Hindlimb muscle (tissue), 1 donor: ENCODE measurements at regions not wholly inside any gene's neighbourhood (a gene's known extent, or its start where the extent isn't known, plus 50 kb on each side); places are given as distances from the start of the nearest gene placed in this dataset.

Experiments
- DNase-seq: peaks from one replicate; pipeline ENCODE4 v3.0.0-alpha.2; 2013

DNA sequence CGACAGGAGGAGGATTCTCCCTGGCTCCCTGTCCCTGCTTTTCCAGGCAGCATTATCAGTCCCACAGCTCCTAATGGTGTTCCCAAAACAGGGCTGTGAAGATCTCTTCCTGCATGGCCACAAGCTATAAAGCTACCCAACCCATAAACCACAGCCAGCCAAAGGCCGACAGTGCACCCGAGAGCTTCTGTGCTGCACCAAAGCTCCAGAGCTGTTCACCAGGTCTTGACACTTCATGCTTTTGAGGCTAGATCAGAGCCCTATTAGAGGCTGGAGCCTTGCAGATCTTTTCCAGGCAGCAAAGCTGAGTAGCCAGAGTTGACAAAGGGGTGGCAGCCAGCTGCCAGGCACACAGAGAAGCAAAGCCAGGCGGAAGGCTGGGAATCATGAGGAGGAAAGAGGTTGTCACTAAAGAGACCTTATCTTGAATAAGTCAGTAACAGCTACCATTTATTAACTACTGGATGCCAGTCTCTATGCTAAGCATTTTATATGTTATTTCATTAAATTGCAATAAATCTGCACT lies 180.4 kb downstream of the KATNAL1 start:
- DNase-seq, result no peak

DNA sequence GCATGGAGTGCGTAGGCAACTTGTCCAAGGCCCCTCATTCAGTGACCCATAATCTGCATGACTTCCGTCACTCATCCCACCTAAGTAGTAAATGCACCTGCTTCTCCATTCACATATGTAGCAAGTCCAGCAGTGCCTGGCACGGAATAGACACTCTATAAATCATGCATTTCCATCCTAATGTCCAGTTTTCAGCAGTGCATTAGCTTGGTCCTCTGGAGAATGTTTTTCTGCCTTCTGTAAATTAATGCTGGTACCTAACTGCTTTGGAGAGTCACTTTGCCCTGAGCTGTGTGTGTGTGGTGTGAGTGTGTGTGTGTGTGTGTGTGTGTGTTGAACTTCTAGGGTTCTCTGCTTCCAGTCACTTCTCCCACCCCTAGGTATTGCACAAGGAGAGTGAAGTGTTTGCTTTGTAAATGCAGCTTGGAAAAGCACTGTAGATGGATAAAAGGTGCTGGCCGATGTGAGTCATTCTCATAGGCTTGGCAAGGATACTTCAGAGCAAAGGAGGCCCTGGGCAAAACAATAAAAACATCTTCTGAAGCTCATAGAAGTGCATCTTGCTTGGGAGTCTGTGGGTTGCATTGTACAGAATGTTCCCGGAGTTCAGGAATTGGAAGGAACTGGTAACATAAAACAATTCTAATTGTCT lies 181.8 kb downstream of the KATNAL1 start:
- DNase-seq, result no peak

DNA sequence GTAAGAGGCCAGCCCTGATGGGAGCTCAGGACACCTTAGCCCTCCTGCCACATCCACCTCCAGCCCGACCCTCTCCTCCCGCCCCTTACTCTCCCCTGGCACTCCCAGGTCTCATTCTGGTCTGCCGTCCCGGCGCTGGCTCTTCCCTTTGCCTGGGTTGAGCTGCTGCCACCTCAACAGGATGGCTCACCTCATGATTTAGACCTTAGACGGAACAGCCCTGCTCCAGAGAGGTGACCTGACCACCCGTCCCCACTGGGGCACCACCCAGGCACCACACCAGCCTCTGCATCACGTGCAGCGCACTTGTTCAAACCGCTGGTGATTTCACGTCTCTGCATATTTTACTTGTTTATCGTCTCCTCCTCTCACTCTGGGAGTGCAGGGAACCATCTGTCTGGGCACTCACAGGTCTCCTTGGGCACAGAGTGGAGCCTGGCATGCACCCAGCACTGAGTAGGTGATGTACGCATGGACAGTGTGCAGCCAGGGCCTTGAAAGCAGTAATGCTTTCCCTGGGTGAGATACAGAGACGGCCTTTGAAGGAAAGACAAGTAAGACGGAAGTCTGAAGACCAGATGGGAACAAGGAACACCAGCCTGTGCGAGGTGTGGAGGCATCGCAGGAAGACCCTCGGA lies 183.1 kb downstream of the KATNAL1 start:
- DNase-seq, result no peak

DNA sequence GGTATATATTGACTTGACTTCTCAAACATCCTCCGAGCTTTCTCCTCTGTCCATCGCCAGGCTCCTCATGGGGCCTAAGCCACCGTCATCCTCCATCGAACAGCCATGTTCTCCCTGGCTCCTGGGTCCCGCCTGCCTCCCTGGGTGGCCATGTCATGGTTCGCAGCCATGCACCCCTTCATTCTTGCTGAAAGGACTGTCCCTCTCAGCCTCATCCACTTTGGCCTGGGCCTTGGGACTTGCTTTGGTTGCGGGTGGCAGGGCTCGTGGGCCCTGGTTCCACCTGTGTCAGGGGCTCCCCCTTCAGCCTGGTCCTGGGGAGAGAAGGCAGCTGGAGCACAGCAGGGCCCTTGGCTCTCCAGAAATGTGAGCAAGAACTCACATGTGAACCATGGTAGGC lies 183.8 kb downstream of the KATNAL1 start:
- no peak for DNase-seq

DNA sequence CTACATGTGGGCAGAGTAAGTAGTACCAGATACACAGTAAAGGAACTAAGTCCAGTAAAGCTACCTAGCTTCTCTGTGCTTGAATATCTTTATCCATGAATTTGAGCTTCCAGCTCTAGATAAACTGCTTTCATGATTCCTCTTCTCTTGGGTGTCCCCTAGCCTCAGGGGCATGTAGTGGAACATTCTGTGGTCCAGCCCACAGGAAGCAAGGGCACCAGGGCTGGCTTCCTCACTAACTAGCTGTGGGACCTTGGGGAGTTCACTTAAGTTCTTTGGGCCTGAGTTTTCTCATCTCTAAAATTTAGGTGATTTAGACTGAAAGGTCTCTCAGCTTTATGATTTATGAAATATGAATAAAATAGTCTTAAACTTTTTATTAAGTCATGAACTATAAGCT lies 185.7 kb downstream of the KATNAL1 start:
- DNase-seq, result no peak

DNA sequence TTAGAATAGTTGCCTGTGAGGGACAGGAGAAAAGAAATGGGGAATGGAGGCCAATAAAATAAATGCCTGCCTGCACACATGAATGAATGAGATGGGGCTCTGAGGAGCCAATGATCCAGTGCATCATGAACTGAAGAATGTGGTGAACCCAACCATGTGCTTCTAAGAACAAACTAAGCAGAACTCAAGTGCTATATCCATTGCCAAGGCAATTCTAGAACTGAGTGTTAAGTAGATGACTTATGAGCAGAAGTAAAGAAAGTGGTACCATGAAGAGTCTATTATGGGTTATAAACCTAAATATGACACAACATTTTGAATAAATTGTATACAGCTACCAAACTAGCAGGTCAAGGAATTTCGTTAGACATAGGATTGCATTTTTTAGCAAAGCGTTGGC lies 186.1 kb downstream of the KATNAL1 start:
- DNase-seq, result no peak

DNA sequence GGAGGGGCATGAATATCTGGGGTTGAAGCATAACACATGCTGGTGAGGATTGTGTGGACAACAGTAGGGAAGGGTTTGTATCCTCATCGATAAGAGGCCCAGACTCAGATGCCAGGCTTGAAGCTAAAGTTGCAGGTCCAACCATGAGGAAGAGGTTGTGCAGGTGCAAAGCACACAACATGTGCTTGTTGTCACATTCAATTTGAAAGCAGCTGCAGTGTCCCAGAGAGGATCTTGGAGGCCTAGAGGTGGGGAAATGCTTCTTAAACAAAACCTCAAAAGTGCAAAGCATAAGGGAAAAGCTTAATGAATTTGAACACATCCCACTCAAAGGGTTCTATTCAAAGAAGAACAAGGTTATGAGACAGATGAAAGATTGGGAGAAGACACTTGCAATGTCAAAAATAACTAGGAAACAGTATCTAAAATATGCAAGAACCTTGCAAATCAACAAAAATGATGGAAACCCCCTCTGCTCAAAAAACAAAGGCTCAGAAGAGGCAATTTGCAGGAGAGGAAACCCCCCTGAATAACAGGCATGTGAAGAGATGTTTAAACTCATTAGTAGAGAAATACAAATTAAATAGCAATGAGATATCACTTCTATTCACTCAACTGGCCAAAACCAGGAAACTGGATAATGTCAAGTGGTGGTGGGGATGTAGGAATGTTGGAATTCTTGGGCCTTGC lies 187.1 kb downstream of the KATNAL1 start:
- DNase-seq, result no peak

DNA sequence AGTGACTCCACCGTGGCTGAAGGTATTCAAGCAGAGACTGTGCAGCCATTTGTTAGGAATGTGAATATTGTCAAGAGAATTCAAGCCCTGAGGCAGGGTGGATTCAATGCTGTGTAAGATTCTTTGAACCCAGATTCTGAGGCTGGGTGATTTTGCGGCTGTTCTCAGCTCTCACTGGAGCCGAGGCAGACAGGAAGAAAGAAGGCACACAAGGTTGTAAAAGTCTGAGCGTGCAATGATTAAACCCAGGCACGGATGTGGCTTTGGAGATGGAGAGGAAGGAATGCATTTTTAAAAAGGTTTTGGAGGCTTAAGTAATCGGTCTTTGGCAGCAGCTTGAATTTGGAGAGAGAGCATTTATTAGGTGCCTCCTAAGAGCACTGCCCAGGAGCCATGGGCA lies 187.9 kb downstream of the KATNAL1 start:
- no peak for DNase-seq

DNA sequence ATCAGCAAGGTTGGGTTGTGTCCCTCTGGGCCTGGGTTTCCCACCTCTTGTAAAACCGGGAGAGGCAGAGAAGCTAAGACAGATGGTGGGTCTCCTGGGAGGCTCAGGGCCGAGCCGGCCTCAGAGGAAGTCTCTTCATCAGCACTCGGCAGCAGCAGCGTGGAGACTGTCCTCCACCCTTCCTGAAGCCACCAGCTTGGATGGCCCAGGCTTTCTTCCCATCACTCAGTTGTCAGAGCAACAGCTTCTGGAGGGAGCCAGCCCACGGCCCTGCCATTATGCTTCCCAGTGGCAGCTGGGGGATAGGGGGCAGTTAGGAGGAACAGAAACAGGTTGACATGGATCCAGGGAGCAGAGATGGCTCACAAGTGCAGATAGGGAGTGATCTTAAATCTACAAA lies 191.0 kb downstream of the KATNAL1 start:
- no peak for DNase-seq

DNA sequence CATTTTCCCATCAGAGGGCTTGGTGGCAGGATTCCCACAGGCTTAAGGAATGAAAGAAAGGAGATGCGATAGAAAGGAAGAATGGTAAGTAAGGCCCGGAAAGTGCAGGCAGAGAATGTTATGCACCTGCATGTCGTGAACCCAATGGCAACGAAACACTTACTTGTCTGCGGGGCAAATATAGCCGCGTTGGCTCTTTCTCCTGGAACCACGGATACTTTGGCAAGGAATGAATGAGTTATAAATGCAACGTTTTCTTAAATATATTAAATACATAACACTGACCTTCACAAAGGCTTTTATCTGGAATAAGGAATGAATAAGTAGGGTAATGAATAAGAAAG lies 192.1 kb downstream of the KATNAL1 start:
- DNase-seq, result no peak

DNA sequence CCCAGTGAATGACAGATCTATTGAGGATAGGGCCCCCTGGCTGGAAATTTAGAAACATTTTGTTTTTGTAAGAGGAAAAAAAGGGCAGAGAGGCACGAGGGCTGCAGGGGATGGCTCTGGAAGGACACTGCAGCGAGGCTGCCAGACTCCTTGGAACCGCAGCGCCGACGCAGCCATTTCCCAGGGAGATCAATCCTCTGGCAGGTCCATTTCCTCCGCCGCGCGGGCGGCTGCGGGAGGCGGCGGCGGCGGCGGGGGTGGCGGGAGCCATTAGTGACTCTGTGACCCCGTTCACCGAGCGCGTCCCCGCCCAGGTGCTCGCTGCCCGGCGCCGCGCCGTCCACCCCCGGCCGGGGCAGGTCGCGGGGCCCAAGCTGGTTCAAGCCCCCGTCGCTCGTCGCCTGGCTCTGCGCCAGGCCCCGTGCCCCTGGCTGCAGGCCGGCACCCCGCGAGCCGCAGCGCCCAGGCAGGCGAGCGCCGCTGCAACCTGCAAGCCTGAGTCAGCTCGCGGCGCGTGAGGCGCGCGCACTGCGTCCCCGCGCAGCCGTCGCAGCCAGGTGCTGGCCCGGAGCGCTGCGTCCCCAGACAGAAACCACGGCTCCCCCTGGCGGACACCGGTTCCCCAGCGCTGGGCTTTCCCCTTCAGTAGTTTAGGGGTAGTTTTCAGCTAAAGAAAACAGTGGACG lies 192.6 kb downstream of the KATNAL1 start:
- peak; percentile 91 for DNase-seq

DNA sequence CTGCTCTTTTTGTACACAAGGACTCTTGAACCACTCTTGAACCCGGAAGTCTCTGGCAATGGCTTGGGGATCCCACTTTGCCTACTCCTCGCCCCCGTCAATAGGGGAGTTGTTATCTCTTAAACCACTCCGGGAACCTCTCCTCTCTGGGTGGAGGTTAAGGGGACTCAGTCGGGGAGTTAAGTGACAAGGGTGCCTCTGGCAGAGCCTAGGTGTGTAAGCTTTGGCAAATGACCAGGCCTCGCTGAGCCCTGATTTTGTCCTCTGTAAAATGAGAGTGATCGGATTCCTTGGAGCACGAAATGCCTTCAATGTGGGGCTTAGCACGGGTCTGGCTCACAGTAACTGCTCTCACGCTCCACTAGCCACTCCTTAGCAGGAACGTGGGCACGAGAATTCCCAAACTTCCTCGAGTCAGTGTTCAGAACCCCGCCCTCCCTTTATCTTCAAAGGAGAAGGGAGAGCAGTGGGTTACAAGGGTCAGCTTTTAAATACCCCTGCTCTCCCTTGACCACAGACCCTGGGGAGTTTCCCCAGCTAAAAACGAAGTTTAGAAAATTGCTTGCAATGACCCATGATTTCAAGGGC lies 193.3 kb downstream of the KATNAL1 start:
- no peak for DNase-seq

DNA sequence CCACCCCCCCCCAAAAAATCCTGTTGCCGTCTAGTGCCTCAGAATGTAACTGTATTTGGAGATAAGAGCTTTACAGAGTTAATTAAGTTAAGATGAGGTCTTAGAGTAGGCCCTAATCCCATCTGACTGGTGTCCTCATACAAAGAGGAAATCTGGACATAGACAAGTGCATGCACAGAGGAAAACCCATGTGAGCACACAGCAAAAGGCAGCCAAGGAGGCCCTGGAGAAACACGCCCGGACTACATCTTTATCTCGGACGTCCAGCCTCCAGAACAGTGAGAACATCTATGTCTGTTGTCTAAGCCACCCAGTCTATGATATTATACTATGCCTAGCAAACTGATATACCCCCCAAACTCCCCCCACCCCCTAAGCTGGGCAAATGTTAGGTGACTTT lies 193.8 kb downstream of the KATNAL1 start:
- no peak for DNase-seq

DNA sequence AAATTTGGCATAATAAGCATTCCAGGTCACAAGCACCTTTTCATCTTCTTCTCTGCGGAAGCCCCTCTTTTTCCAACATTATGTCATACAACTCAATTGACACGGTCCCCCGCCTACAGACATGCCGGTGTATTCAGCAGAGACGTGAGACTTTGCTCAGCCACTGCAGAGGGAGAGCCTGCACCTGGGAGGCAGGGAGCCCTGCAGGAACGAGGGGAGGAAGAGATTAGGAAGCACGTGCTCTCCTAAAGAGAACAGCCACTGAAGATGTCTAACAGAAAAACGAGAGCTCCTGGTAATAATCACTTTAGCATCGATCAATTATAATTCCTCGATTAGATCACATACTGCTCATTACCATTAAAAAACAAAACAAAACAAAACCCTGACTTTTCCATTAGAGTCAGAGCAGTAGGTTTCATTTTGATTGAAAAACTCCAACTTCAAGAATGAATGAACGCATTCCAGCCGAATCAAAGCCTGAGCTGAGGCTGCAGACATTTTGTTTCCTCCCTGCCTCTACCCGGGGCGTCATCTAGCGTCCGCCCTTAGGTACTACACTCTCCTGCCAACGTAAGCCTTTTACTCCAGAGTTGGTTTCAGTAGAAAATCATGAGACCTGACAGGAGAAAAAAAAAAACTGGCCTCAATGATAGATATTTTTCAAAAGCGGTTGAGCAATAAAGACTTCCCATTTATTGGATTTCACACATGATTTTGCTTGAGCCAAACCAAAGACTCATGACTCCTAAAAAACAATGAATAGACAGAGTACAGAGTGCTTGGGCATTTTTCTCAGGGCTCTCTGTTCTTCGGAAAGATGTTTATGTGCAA lies 194.5 kb downstream of the KATNAL1 start:
- DNase-seq, result peak; percentile 82

DNA sequence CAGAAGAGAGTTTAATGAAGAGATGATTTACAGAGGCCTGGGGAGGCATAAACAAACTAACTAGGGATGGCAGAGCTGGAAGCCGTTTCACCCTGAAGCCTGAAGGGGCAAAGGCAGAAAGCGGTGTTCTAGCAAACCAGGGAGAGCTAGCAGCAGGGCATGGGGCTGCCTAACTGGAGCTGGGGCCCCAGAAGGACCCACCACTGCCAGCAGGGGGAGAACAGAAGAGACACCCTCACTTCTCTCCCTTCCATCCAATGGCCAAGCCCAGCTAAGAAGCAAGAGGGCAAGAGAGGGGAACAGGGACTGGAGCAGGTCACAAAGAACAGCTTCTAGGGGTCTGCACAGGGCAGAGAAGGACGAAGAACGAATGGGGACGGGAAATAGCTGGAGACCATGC lies 195.5 kb downstream of the KATNAL1 start:
- no peak for DNase-seq

DNA sequence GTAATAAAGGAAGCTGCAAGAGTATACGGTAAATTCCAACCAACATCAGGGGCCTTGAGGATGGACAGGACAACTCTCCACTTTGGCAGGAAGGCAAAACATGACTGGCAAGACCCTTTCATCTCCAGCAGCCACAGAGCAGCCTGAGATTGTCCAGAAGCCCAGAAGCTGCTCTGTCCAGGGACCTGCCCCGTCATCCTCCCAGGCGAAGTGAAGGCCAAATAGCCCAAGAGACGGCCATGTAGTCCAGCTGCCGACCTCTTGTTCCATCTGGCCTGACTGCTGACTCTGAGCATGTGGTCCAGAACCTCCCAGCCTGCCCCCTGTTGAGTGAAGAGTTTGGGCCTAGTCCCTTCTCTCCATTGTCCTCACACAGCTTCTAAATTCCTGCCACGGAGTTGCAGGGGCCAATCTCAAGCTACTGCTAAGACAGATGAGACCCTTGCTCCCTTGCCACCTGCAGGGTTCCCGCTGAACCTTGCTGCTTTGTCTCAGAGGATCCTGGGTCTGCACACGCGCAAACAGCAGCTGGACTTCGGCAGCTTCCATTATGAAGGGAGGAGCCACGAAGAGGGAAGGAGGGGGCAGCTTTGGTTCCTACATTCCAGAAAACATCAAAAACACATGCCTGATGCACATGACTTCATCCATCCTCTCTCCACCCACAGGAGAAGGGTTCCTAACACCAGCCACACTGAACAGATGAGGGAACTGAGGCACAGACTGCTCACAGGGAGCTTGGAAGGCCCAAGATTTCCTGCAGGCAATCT lies 196.9 kb downstream of the KATNAL1 start:
- no peak for DNase-seq

DNA sequence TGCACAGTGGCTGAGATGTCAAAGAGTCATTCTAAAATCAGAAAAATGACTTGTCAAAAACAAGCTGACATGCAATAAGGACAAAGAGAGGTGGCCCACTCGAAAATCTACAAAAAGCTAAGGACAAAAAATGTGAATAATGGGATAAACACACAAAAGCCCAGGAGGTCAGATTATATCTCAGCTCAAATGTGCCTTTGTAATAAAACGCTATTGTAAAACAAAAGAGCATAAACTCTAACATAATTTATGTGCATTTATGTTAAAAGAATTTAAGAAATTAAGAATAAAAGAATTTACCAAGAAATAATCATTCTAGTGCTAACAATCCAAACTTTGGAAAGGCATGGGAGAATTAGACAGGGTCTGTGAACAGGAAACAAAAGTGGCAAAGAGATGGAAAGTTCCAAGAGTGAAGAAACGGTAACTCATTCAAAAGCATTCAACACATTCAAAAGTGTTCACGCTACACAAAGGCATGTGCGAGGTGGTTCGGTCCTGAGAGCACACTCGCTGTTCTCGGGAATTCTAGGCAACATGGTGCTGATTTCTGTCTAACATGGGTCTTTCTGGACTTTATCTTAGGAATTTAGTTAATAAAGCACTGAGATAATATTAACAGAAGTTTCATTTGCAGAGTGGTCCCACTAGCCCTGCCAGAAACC lies 197.7 kb downstream of the KATNAL1 start:
- DNase-seq, result no peak

DNA sequence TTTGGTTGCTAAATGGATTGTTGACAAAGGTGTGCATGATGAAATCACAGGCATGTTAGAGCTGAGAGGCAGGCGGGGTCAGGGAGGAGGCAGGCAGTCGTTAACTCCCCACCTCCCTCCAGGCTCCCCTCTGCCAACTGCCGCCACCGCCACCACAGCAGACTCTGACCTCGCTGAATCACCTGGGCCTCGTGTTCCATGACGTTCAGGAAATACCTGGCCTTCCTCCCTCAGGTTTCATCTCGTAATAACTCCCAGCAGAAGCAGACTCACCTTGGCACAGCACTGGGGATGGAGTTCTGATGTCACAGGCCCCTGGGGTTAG lies 198.5 kb downstream of the KATNAL1 start:
- DNase-seq, result no peak

DNA sequence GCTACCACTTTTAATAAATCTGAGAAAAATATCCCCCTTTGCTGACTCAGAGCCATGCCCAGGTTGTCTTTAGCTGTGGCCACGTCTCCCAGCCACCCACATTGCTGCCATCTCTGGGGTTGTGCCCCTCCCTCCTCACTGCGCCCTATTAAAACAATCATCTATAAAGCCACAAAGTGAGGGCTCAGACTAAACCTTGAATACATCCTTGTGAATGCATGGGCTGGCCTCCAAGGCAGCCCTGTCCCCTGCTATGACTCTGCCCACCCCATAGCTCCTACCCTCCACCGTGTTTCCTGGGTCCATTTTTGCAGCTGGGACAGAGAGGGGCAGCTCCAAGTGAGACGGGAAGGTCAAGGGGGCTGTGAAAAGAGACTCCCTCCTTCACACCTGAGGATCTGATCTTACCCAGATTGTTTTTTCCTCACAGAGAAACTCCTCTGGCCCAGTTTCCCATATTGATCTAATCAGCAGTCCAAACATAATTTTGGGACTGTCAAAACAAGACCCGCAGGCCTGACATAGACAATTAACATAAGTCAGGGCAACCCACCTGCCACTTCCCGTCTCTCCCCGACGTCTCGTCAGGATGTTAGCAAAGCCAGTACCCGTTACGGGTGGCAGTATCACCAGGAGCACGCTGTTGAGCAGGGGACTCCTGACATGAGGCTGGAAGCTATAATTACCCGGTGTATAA lies 199.0 kb downstream of the KATNAL1 start:
- DNase-seq, result no peak

DNA sequence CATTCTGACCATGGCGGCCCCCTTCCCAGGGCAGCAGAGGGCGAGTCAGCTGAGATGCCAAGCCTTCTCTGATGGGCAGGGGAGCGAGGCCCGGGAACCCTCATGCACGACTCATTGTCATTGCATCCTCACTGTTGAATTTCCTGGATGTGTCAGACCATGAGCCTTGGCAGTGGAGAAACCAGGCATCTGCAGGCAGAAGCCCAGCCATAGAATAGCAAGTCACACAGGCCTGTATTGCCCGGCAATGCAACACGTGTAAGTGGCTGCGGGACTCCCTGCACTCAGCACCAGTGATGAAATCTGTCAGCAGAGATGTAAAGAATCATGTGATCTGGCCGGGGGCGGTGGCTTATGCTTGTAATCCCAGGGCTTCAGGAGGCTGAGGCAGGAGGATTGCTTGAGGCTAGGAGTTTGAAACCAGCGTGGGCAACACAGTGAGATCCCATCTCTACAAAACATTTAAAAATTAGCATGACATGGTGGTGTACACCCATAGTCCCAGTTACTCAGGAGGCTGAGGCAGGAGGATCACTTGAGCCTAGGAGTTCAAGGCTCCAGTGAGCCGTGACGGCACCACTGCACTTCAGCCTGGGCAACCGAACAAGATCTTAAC lies 199.7 kb downstream of the KATNAL1 start:
- DNase-seq, result no peak
